ENCODE measurements at regions not wholly inside any gene's neighbourhood (a gene's known extent, or its start where the extent isn't known, plus 50 kb on each side); places are given as distances from the start of the nearest gene placed in this dataset.
"Not testable (repeated sequence)": the region's sequence is repeated elsewhere in the genome, so short reads cannot be mapped to it uniquely, and the experiment has no call there.

GRCh38 chr7:41567031-41567730, 135.7 kb downstream of the INHBA start:
- peak; percentile 42 for DNase-seq (ENCODE audit: low read depth)
- no peak overlapping the region for H3K4me3 ChIP-seq (ENCODE audit: low read depth, low read length)
- TF ChIP-seq, protein P1, sequence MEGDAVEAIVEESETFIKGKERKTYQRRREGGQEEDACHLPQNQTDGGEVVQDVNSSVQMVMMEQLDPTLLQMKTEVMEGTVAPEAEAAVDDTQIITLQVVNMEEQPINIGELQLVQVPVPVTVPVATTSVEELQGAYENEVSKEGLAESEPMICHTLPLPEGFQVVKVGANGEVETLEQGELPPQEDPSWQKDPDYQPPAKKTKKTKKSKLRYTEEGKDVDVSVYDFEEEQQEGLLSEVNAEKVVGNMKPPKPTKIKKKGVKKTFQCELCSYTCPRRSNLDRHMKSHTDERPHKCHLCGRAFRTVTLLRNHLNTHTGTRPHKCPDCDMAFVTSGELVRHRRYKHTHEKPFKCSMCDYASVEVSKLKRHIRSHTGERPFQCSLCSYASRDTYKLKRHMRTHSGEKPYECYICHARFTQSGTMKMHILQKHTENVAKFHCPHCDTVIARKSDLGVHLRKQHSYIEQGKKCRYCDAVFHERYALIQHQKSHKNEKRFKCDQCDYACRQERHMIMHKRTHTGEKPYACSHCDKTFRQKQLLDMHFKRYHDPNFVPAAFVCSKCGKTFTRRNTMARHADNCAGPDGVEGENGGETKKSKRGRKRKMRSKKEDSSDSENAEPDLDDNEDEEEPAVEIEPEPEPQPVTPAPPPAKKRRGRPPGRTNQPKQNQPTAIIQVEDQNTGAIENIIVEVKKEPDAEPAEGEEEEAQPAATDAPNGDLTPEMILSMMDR (IDR thresholded peaks at IDR 0.05; ENCODE audit: insufficient read depth, low read length): no peak

DNA sequence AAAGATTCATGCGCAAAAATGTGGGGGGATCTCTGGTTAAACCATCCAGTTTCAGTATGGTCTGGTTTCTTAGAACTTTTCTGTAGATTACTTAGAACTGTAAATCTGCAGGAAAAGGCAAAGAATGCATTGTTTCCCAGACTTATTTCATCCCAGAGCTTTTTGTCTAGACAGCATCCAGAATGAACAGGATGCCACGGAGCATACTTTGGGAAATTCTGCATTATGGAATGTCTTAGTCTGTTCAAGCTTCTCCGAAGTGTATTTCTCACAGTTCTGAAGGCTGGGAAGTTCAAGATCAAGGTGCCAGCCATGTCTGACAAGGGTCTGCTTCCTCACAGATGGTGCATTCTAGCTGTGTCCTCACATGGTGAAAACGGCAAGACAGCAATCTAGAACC, 136.3 kb downstream of the INHBA start:
- no peak for DNase-seq (ENCODE audit: low read depth)
- no peak overlapping the region for H3K4me3 ChIP-seq (ENCODE audit: low read depth, low read length)
- TF ChIP-seq, protein P1 (IDR thresholded peaks at IDR 0.05; ENCODE audit: insufficient read depth, low read length): no peak

DNA sequence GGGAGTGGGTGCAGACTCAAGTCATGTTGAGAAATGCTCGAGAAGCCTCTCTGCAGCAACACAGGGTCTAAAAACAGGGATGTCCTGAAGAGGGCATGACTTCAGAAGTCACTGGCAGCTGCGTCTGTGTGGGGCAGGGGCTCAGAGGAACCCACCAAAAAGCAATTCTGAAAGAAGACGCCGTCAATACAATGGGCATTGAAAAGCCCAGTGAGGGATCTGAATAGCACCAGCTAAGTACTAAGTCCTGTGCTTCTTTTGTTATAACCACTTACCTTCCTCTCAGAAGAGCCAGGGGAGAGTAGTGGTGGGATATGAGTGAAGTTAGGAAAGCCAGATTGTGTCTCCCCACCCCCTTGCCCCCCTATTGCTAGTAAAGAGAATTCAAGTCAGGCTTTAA, 137.2 kb downstream of the INHBA start:
- H3K4me3 ChIP-seq (ENCODE audit: low read depth, low read length): no peak overlapping the region
- DNase-seq (ENCODE audit: low read depth): no peak
- TF ChIP-seq, protein P1 (IDR thresholded peaks at IDR 0.05; ENCODE audit: insufficient read depth, low read length): no peak

- peak; percentile 9 for DNase-seq (ENCODE audit: low read depth)
- H3K4me3 ChIP-seq (ENCODE audit: low read depth, low read length): no peak overlapping the region
- TF ChIP-seq, protein P1 (IDR thresholded peaks at IDR 0.05; ENCODE audit: insufficient read depth, low read length): no peak
Measured at GRCh38 chr7:41559426-41559825, 143.5 kb downstream of the INHBA start.

- TF ChIP-seq, protein P1 (IDR thresholded peaks at IDR 0.05; ENCODE audit: insufficient read depth, low read length): no peak
- no peak for DNase-seq (ENCODE audit: low read depth)
- H3K4me3 ChIP-seq (ENCODE audit: low read depth, low read length): no peak overlapping the region
Measured at GRCh38 chr7:41554481-41554880, 148.4 kb downstream of the INHBA start.

- H3K4me3 ChIP-seq (ENCODE audit: low read depth, low read length); DNase-seq (ENCODE audit: low read depth): not testable (repeated sequence)
Measured at GRCh38 chr7:41550046-41550445, 152.8 kb downstream of the INHBA start.

GRCh38 chr7:41544241-41544640, 158.6 kb downstream of the INHBA start:
- no peak for DNase-seq (ENCODE audit: low read depth)
- TF ChIP-seq, protein P1 (IDR thresholded peaks at IDR 0.05; ENCODE audit: insufficient read depth, low read length): no peak
- no peak overlapping the region for H3K4me3 ChIP-seq (ENCODE audit: low read depth, low read length)

Measured in fibroblast of the aortic adventitia (primary cell).